DMS 273 (cell line): ENCODE measurements at regions not wholly inside any gene's neighbourhood (a gene's known extent, or its start where the extent isn't known, plus 50 kb on each side); places are given as distances from the start of the nearest gene placed in this dataset.
"Not testable (repeated sequence)": the region's sequence is repeated elsewhere in the genome, so short reads cannot be mapped to it uniquely, and the experiment has no call there.

Experiments used
- DNase-seq: peaks from one replicate; lab custom pipeline; 2025; ENCODE audit not compliant: unreplicated experiment; lab: John Stamatoyannopoulos, UW

DNA sequence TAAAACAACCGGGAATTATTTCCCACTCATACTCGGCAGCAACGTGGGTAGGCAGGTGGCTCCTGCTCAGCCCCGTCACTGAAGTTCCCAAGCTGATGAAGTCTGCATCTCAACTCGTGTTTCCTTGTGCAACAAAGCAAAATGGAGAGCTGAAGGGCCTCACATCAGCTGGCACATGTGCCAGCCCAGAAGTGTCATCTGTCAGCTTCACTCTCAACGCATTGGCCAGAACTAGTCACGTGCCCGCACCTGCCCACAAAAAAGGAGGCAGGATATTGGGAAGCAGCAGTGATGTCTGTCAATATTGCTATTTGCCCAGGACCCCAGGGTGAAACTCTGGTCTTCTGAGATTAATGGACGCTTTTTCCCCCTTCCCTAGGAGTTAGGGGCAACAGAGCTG lies 344.0 kb downstream of the BCL11B start:
- DNase-seq: no peak

DNA sequence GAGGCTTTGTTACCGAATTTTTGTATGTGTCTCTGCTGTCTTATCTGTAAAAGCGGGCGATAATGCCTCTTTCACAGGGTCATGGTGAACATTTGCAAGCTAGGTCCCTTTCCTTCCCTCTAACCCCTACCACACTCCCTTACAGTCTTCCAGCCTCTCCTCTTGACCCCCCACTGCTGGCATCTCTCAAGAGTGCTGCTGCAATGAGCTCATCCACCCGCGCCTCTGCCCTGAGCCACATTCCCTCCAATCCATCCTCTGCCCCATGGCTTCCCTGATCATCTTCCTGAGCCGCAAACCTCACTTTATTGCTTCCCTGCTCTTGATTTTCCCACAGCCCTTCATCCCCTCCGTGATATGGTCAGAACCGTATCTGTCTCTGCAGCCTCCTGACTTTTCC lies 343.6 kb downstream of the BCL11B start:
- no peak for DNase-seq

- no peak for DNase-seq
Measured at GRCh38 chr14:98931126-98931525, 340.9 kb downstream of the BCL11B start.

GRCh38 chr14:98931911-98932310 lies 340.1 kb downstream of the BCL11B start:
- DNase-seq: no peak

DNA sequence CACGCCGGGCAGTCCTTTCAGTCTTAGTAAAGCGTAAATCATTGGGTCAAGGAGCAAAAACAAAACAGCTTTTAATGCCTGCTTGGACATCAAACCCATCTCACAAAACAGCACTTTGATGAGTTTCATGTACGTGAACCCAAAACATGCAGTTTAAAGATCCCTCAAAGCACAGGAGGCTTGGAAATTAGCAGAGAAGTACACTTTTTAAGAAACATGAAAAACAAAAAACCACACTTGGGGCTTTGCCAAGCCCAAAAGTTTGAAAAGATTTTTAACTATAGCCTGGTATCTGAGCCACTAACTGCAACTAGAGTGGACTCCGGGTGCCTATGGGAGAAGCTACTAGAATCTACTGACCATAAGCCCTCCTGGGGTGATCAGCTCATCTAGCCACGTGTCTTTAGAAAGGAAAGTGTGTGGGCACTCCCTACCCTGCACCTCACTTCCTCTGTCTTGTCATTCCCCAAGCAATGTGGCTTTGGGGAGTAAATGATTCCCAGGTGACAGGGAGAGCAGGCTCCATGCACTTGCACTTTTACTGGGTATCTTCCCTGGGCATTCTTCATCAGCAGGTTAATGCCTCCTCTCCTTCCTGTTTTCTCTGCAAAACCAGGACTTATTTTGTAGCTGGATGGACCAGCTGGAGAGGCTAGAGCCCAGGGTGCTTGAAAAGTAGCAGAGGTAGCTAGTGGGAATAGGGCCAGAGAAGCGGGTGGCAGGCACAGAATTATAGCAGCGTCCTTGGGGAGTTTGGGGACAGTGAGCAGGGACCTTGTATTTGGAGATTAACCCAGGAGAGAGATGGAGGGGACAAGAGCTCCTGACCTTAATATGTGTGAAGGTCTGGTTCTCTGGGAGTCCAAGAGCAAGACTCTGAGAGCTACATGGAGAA lies 339.3 kb downstream of the BCL11B start:
- DNase-seq: no peak

GRCh38 chr14:98934569-98934968 lies 337.4 kb downstream of the BCL11B start:
- not testable (repeated sequence) for DNase-seq

DNA sequence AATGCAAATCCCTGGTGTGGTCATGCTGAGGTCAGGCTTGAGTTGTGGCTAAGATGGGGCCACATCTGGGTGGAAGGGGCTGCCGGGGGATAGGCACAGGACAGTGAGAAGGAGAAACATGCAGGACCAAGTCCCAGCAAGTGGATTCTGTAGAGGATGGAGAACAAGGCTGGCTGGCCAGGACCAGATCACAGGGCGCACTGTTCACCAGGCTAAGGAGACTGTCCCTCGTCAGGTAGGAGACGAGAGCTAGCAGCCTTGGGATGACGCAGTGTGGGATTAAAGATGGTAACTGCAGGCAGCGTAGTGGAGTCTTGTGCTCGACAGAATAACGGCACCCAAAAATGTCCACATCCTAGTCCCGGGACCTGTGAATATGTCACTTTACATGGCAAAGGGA lies 336.1 kb downstream of the BCL11B start:
- no peak for DNase-seq

DNA sequence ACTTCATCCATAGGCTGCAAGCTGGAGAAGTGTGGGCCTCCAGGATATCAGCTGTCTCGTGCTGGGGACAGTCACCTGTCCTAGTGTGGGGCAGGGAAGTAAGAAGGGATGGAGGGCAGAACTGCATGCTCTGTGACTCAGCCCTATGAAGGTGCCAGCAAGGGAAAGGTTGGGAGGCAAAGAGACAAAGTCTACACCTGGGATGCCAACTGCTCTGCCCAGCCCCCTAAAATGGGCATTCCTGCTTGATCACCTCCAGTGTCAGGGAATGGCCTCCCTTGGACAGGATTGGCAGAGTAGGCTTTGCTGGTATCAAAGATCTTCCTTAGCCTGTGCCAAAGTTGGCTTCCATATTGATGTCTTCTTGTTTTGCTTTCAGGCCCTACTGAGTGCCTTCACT lies 335.0 kb downstream of the BCL11B start:
- DNase-seq: no peak

GRCh38 chr14:98937712-98938505 lies 334.1 kb downstream of the BCL11B start:
- DNase-seq: no peak

GRCh38 chr14:98940693-98941437 lies 331.1 kb downstream of the BCL11B start:
- no peak for DNase-seq

- DNase-seq: no peak
Measured at GRCh38 chr14:98941481-98941880, 330.5 kb downstream of the BCL11B start.

DNA sequence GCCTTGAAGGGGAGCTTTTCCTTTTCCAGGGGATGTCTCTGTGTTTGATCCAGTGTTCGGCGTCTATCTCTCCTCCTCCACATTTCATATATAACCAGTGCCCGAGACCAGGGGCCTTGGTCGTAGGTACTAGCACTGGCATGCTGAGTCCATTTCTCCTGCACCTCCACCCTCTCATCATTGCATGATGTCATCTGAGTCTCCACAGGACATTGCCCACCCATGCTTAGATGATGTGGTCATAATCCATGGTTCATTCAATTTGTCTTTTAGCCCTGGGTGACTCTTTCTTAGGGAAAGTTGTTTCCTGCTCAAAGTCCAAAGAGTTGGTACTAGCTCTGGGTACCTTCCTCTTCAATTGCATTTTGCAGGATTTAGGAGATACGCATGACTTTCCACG lies 328.1 kb downstream of the BCL11B start:
- DNase-seq: no peak

- no peak for DNase-seq
Measured at GRCh38 chr14:98944989-98945388, 327.0 kb downstream of the BCL11B start.

DNA sequence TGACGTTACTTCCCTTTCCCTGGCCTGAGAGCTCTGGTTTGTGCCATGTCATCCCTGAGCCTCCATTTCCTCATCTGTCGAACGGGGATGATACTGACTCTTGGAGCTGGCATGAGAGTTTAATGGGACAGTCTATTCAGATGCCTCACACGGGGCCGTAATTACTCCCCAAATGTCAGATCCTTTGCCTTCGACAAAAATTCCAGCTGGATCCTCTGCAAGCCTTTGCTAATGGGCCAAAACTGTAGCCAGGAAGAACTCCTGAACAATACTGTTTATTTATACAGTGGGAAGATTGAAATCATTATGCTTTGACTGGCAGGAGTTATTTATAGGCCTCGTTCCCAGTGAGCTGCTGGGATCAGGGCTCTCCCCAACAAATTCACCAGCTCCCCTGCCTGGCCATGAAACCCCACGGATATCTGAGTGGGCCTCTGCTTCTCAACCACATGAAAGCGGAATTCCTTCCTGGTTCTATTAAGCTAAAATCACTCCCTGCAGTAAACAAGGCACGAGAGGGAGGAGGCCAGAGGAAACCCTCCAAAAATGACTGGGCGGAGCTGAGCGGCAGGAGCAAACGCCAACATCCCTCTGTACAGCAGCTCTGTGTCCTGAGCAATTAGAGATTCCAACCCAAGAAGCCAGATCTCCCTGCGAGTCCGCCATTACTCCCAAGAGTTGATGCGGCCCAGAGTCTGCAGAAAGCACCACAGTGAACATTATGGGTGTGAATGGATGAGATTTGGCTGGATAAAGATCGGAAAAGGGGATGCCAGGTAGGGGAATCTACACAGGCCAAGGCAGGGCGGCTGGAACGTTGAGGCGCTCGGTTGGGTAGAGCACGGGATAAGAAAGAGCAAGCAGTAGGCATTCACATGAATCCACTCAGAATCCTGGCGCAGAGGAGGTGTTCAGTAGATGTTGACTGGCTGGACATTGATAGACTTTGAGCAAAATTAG lies 326.1 kb downstream of the BCL11B start:
- no peak for DNase-seq

GRCh38 chr14:98946940-98947339 lies 325.1 kb downstream of the BCL11B start:
- no peak for DNase-seq

- DNase-seq: no peak
Measured at GRCh38 chr14:98947911-98948595, 323.9 kb downstream of the BCL11B start.

DNA sequence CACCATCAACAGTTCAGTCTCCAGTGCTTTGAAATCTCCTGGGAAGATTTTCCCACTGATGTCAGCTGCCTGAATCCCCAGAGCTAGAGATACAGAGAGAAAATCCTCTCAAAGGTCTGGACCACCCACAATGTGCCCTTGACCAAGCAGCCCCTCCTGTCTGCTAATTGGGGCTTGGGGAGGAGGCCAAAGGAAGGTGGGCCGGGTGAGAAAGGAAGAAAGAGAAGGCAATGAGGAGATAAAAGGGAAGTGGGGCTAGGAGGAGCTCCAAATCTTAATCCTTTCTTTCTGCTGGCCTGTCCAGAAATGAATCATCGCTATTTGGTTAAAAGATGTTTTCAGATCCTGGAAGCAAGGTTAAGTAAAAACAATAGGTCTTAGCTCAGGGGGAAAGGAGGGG lies 322.9 kb downstream of the BCL11B start:
- no peak for DNase-seq

GRCh38 chr14:98949481-98950135 lies 322.4 kb downstream of the BCL11B start:
- DNase-seq: no peak

DNA sequence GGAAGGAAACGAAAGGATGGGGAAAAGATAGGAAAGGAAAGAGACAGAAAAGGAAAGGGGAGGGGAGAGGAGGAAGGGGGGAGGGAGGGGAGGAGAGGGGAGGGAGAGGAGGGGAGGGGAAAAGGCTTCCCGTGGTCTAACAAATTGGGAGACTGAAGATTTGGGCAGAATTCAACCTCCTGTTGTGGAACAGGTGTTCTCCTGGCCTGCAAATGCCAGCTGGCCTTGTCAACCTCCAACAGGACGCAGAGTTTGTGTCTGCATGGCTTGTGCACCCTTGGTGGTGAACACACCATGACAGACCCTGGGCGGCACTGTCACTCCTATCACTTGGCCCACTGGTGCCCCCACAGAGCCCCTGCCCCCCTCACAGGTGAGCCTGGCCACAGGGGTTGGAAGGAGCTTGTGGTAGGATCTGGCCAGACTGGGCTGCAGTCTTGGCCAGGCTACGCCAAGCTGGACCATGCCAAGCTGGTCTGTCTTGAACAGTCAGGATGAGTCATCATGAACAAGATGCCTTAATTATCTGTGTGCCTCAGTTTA lies 321.6 kb downstream of the BCL11B start:
- no peak for DNase-seq
